HCT116 (cell line): ENCODE measurements at regions not wholly inside any gene's neighbourhood (a gene's known extent, or its start where the extent isn't known, plus 50 kb on each side); places are given as distances from the start of the nearest gene placed in this dataset.

Experiments used
- ATAC-seq: fragments of 200-7000 bp; cut with Tn5 transposase; 2 replicates; pipeline ENCODE4 v1.9.1; 2020; ENCODE audit warnings: mild to moderate bottlenecking, moderate library complexity
- BruUV-seq: library from RNA; stranded (reverse); fragments of 400-500 nt; replicated peaks from 2 replicates; lab custom pipeline; 2021; lab: Mats Ljungman, UMichigan
- CTCF ChIA-PET: fragments of 300-600 bp; sonication (Branson Sonifier 250); formaldehyde crosslinking; loops from one replicate; lab custom pipeline; 2021; ENCODE audit warnings: antibody characterized with exemption; lab: Charles Lee
- POLR2A ChIA-PET: fragments of 300-600, 350-600 bp; sonication (Branson Sonifier 250); formaldehyde crosslinking; loops from one replicate; lab custom pipeline; 2021; ENCODE audit warnings: antibody characterized with exemption; lab: Charles Lee
- RAD21 ChIA-PET, 2 experiments: fragments of 300-600 bp; sonication (Branson Sonifier 250); formaldehyde crosslinking; loops; one replicate each; lab custom pipeline; 2023; ENCODE audit warnings: low total read pairs in 2 of 2; ENCODE audit not compliant: uncharacterized antibody in 2 of 2, unreplicated experiment in 2 of 2, low non-redundant PET in 1 of 2; lab: Charles Lee
- DNase-seq: peaks from one replicate; pipeline ENCODE4 v3.0.0-alpha.2; 2010; ENCODE audit warnings: low read depth, low spot score
- H2AFZ ChIP-seq: fragments of 200-600 bp; shearing (Covaris generic), sonication (generic); 2 replicates; pipeline ENCODE4 v1.6.1; 2017; ENCODE audit warnings: low read depth, mixed run types, mixed read lengths, antibody characterized with exemption, low read length; ENCODE audit not compliant: poor library complexity, severe bottlenecking
- H3K27ac ChIP-seq: 2 replicates; pipeline ENCODE4 v1.5.1; 2012; ENCODE audit warnings: low read depth, low read length
- H3K27me3 ChIP-seq: fragments of 200-600 bp; sonication (generic); 2 replicates; pipeline ENCODE4 v1.6.1; 2016; ENCODE audit warnings: mixed run types, low read length, mixed read lengths; ENCODE audit not compliant: insufficient read depth
- H3K36me3 ChIP-seq, 2 experiments: fragments of 200-500 bp in 1 of 2; fragments of 200-600 bp in 1 of 2; sonication (Bioruptor generic) in 1 of 2; sonication (generic) in 1 of 2; 2 replicates each; pipeline versions ENCODE4 v1.5.1 to v1.6.1; 2014 to 2016; ENCODE audit warnings: low read length in 2 of 2, inconsistent platforms in 1 of 2, mixed read lengths in 1 of 2, mixed run types in 1 of 2; ENCODE audit not compliant: insufficient read depth in 2 of 2, control insufficient read depth in 1 of 2
- H3K4me1 ChIP-seq, 2 experiments: fragments of 200-600 bp in 1 of 2; sonication (generic) in 1 of 2; 2 replicates each; pipeline versions ENCODE4 v1.5.1 to v1.6.1; 2012 to 2017; ENCODE audit warnings: low read length in 2 of 2, inconsistent platforms in 1 of 2, mild to moderate bottlenecking in 1 of 2, mixed read lengths in 1 of 2, mixed run types in 1 of 2, moderate library complexity in 1 of 2; ENCODE audit not compliant: insufficient read depth in 2 of 2, control insufficient read depth in 1 of 2
- H3K4me2 ChIP-seq: fragments of 200-600 bp; sonication (generic); 2 replicates; pipeline ENCODE4 v1.6.1; 2017; ENCODE audit warnings: mixed run types, low read length, mixed read lengths
- H3K4me3 ChIP-seq, 2 experiments: fragments of 200-600 bp in 1 of 2; sonication (generic) in 1 of 2; replicated peaks in 1 of 2; 2 replicates each; pipeline ENCODE4 v1.5.1; 2011 to 2016; ENCODE audit warnings: low read length in 2 of 2, control low read depth in 1 of 2, low read depth in 1 of 2, mild to moderate bottlenecking in 1 of 2, mixed read lengths in 1 of 2, mixed run types in 1 of 2
- H3K79me2 ChIP-seq: fragments of 200-600 bp; sonication (generic); 2 replicates; pipeline ENCODE4 v1.6.1; 2017; ENCODE audit warnings: mild to moderate bottlenecking, mixed run types, low read length, moderate library complexity, mixed read lengths; ENCODE audit not compliant: insufficient read depth
- H3K9ac ChIP-seq: fragments of 200-600 bp; sonication (generic); 2 replicates; pipeline ENCODE4 v1.6.1; 2016; ENCODE audit warnings: low read length, mixed read lengths
- H3K9me2 ChIP-seq: fragments of 200-600 bp; sonication (generic), shearing (Covaris generic); 2 replicates; pipeline ENCODE4 v1.6.1; 2017; ENCODE audit warnings: mixed run types, mild to moderate bottlenecking, moderate library complexity; ENCODE audit not compliant: insufficient read depth
- H3K9me3 ChIP-seq, 2 experiments: fragments of 200-500 bp in 1 of 2; fragments of 200-600 bp in 1 of 2; sonication (Bioruptor generic) in 1 of 2; sonication (generic) in 1 of 2; 2 replicates each; pipeline ENCODE4 v1.6.1; 2014 to 2017; ENCODE audit warnings: low read length in 2 of 2, mixed read lengths in 2 of 2, inconsistent platforms in 1 of 2, low read depth in 1 of 2, mild to moderate bottlenecking in 1 of 2, mixed run types in 1 of 2, moderate library complexity in 1 of 2; ENCODE audit not compliant: control insufficient read depth in 1 of 2, insufficient read depth in 1 of 2
- H4K20me1 ChIP-seq: fragments of 200-600 bp; sonication (generic), shearing (Covaris generic); 2 replicates; pipeline ENCODE4 v1.6.1; 2017; ENCODE audit warnings: mixed run types, mild to moderate bottlenecking, moderate library complexity; ENCODE audit not compliant: insufficient read depth
- ATF3 ChIP-seq: IDR thresholded peaks from 2 replicates; pipeline ENCODE4 v1.6.1; 2012
- CTCF ChIP-seq, 3 experiments: fragments of 200-600 bp in 1 of 3; sonication (generic) in 1 of 3; IDR thresholded peaks in 2 of 3; conservative IDR thresholded peaks in 1 of 3; 2 replicates each; pipeline ENCODE4 v1.5.1; 2012 to 2017; ENCODE audit warnings: low read depth in 2 of 3, low read length in 2 of 3, antibody characterized with exemption in 1 of 3, borderline replicate concordance in 1 of 3, control low read depth in 1 of 3, mild to moderate bottlenecking in 1 of 3, mixed read lengths in 1 of 3, mixed run types in 1 of 3, moderate library complexity in 1 of 3; ENCODE audit not compliant: insufficient read depth in 1 of 3
- EGR1 ChIP-seq: IDR thresholded peaks from 2 replicates; pipeline ENCODE4 v1.6.1; 2012; ENCODE audit warnings: low read depth
- FOSL1 ChIP-seq: IDR thresholded peaks from 2 replicates; pipeline ENCODE4 v1.6.1; 2012; ENCODE audit warnings: low read depth
- RAD21 ChIP-seq: IDR thresholded peaks from 2 replicates; pipeline ENCODE4 v1.6.1; 2012; ENCODE audit warnings: low read depth, mild to moderate bottlenecking
- REST ChIP-seq: IDR thresholded peaks from 2 replicates; pipeline ENCODE4 v1.6.1; 2012; ENCODE audit warnings: low read depth
- TCF7L2 ChIP-seq: IDR thresholded peaks from 2 replicates; pipeline ENCODE4 v1.7.0; 2011; ENCODE audit warnings: borderline replicate concordance, inconsistent platforms; ENCODE audit not compliant: insufficient read depth, insufficient read length; ENCODE audit errors: extremely low read depth
- YY1 ChIP-seq: IDR thresholded peaks from 2 replicates; pipeline ENCODE4 v1.6.1; 2011; ENCODE audit warnings: low read length, low read depth, moderate library complexity, mild to moderate bottlenecking; ENCODE audit not compliant: insufficient replicate concordance; ENCODE audit errors: extremely low read depth
- ZFX ChIP-seq: fragments of 450-650 bp; IDR thresholded peaks from 2 replicates; pipeline ENCODE4 v1.6.1; 2017
- intact Hi-C: fragments of 100-400 bp; cut with micrococcal nuclease; formaldehyde crosslinking; loops from 2 replicates; pipeline ENCODE4 v1.10.0; 2022

GRCh38 chr3:128569756-128570155, 76.8 kb upstream of the GATA2 start:
- Histone ChIP-seq H3K4me1 (no peaks in the 10 kb centered on the region), H3K9me3 (no peaks in the 10 kb centered on the region), H3K36me3 (no peaks in the 10 kb centered on the region), H3K27me3 (peaks cover 3% of the 10 kb centered on the region; the same call in 1 of the 2 replicates), H3K27ac (no peak overlapping the region), H4K20me1 (no peaks in the 10 kb centered on the region), H3K9me2 (no peaks in the 10 kb centered on the region), H3K4me3 (no peak overlapping the region), H3K79me2 (no peaks in the 10 kb centered on the region), H3K9ac (no peak overlapping the region), H3K4me2 (no peak overlapping the region), H2AFZ (no peak overlapping the region)
- no peak for DNase-seq
- ATAC-seq, result no peak
- ChIA-PET CTCF (no interaction called here), POLR2A (no interaction called here), RAD21 (no interaction called here)
- BruUV-seq, result no TSS peak
- intact Hi-C loops, result no loop called here
- TF ChIP-seq YY1, result no peak
- no peak for TF ChIP-seq ATF3
- no peak for TF ChIP-seq EGR1
- TF ChIP-seq TCF7L2, result no peak
- no peak for TF ChIP-seq FOSL1
- no peak for TF ChIP-seq RAD21
- TF ChIP-seq REST, result no peak
- no peak for TF ChIP-seq CTCF (IDR thresholded peaks at IDR 0.05 in 2 of 3, conservative IDR thresholded peaks at IDR 0.05 in 1 of 3; ENCODE audit: borderline replicate concordance in 1 of 3, insufficient read depth in 1 of 3, low read depth in 2 of 3, low read length in 2 of 3)
- TF ChIP-seq ZFX, result no peak
